NB4 (cell line): ENCODE measurements at regions not wholly inside any gene's neighbourhood (a gene's known extent, or its start where the extent isn't known, plus 50 kb on each side); places are given as distances from the start of the nearest gene placed in this dataset.

Experiments
- DNase-seq: peaks from one replicate; pipeline ENCODE4 v3.0.0; 2010; ENCODE audit warnings: low read depth
- H3K4me3 ChIP-seq: one replicate; pipeline ENCODE4 v1.5.1; 2011; ENCODE audit warnings: mild to moderate bottlenecking, low read depth, low read length, moderate library complexity
- MYC ChIP-seq: IDR thresholded peaks from 2 replicates; pipeline ENCODE4 v1.6.1; 2011; ENCODE audit warnings: low read depth, low read length
- POLR2A ChIP-seq: IDR thresholded peaks from 2 replicates; pipeline ENCODE4 v1.6.1; 2011; ENCODE audit warnings: mild to moderate bottlenecking; ENCODE audit not compliant: insufficient read length; ENCODE audit errors: extremely low read depth
- TF ChIP-seq, protein P1 (sequence below): IDR thresholded peaks from 2 replicates; pipeline ENCODE4 v1.6.1; 2011; ENCODE audit warnings: low read depth, low read length
- TF ChIP-seq, protein P2 (sequence below): IDR thresholded peaks from one replicate; pipeline ENCODE4 v1.5.1; 2012; ENCODE audit warnings: low read depth, low read length

DNA sequence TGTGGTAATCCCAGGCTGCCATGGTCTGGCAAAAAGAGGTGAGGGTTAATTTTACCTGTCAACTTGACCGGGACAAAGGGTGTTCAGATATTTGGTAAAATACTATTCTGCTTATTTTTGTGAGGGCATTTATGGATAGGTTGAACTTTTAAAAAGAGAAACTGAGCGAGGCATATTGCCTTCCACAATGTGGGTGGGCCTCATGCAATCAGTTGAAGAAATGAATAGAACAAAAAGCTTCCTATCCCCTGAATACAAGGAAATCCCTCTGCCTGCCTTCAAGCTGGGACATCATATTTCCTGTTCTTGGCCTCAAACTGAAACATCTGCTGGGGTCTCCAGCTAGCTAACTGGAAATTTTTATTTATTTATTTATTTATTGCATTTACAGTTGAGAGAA lies 734.7 kb downstream of the IRX1 start:
- no peak for DNase-seq
- no peak for TF ChIP-seq MYC
- TF ChIP-seq, protein P1, sequence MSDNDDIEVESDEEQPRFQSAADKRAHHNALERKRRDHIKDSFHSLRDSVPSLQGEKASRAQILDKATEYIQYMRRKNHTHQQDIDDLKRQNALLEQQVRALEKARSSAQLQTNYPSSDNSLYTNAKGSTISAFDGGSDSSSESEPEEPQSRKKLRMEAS = no peak
- TF ChIP-seq, protein P2, sequence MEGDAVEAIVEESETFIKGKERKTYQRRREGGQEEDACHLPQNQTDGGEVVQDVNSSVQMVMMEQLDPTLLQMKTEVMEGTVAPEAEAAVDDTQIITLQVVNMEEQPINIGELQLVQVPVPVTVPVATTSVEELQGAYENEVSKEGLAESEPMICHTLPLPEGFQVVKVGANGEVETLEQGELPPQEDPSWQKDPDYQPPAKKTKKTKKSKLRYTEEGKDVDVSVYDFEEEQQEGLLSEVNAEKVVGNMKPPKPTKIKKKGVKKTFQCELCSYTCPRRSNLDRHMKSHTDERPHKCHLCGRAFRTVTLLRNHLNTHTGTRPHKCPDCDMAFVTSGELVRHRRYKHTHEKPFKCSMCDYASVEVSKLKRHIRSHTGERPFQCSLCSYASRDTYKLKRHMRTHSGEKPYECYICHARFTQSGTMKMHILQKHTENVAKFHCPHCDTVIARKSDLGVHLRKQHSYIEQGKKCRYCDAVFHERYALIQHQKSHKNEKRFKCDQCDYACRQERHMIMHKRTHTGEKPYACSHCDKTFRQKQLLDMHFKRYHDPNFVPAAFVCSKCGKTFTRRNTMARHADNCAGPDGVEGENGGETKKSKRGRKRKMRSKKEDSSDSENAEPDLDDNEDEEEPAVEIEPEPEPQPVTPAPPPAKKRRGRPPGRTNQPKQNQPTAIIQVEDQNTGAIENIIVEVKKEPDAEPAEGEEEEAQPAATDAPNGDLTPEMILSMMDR = no peak
- TF ChIP-seq POLR2A = no peak
- H3K4me3 ChIP-seq = no peak overlapping the region

DNA sequence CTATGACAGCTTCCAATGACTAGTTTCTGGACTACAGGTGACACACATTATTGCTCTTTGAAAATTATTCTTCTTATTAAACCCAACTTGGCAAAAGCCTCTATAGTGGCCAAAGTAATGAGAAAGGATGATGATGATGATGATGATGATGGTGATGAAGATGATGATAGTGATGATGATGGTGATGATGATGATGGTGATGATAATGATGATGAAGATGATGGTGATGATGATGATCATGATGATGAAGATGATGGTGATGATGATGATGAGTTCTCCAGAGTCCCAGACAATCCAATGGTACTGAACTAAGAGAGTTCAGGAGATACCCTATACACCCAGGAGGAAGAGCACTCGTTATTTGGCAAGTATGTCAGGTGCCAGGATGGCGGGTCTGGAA lies 739.4 kb downstream of the IRX1 start:
- no peak overlapping the region for H3K4me3 ChIP-seq
- no peak for DNase-seq
- TF ChIP-seq, protein P1 = no peak
- TF ChIP-seq MYC (no peak), POLR2A (no peak)
- TF ChIP-seq, protein P2 = no peak

DNA sequence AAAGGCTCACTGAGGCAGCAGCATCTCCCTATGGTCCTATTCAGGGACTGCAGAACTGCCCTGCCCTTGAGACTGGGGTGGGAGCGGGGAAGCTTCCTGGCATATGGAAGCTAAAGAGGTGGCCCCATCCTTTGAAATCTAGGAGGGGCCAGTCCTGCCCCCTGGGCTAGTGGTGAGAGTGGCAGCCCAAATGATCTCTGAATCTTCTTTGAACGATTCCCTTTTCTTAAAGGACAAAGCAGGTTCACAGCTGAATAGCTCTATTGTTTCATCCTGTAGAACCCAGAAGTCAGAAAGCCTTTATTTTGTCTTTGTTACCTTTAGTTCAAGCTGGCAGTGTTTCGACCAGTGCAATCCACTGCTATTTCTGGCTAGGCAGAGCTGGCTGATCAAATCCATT lies 741.9 kb downstream of the IRX1 start:
- H3K4me3 ChIP-seq = no peak overlapping the region
- TF ChIP-seq, protein P2 = no peak
- TF ChIP-seq POLR2A (no peak), MYC (no peak)
- TF ChIP-seq, protein P1 = no peak
- no peak for DNase-seq

DNA sequence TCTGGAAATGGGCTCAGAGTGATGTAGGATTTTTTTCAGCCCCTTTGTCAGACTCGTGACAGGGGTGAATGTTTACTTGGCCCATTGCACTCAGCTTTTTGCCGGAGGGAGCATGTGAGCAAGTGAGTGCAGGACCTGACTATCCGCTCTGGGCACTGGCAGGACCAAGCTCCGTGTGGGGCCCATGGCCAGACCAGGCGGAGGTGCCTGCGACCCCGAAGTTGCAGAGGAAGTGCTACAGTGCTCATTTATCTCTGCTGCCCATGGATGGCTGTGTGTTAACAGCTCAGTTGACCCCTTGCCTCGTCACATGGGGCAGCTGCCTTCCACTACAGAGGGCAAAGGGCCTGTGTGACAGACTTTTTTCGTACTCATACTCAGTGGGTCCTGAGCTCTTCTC lies 744.3 kb downstream of the IRX1 start:
- DNase-seq = no peak
- TF ChIP-seq MYC (no peak), POLR2A (no peak)
- TF ChIP-seq, protein P2 = no peak
- TF ChIP-seq, protein P1 = no peak
- H3K4me3 ChIP-seq = no peak overlapping the region

DNA sequence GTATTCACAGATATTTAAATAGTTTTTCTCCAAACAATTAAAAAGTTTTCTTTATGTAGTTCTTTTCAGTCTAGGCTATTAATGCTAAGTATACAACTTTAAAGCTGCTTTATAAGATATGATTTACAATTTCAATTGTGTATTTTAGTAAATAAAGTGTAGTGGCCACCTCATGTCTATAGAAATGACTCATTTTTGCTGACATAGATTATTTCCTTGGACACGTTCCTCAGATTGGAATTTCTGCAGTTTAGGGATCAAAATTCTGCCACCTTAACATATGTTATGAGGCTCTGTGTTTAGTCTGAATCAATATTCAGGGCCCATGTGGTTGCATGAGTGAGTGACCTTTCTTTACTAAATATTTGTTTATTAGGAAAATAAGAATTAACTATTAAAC lies 750.2 kb downstream of the IRX1 start:
- TF ChIP-seq POLR2A = no peak
- TF ChIP-seq, protein P1 = no peak
- no peak for TF ChIP-seq MYC
- TF ChIP-seq, protein P2 = no peak
- no peak overlapping the region for H3K4me3 ChIP-seq
- no peak for DNase-seq

DNA sequence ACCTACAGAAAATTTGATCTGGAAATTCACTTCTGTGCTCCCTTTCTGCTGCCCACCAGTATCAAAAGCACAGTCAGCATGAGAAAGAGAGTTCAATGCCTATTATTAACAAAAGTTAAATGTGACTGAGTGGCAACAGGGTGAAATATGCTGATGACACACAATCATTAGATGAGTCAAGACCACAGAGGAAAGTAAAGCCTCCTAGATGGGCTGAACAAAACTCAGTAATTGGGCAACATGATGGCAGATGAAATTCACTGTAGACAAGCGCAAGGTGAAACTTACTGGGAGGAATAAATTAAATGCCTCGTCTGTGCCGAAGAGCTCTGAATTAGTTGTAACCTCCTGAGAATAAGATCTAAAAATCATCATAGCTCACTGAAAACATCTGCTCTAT lies 752.8 kb downstream of the IRX1 start:
- no peak for DNase-seq
- TF ChIP-seq, protein P1 = no peak
- TF ChIP-seq MYC = no peak
- no peak for TF ChIP-seq POLR2A
- TF ChIP-seq, protein P2 = no peak
- H3K4me3 ChIP-seq = no peak overlapping the region
